WTC11 (cell line): ENCODE measurements at regions not wholly inside any gene's neighbourhood (a gene's known extent, or its start where the extent isn't known, plus 50 kb on each side); places are given as distances from the start of the nearest gene placed in this dataset.

Source experiments
- ATAC-seq: fragments of 200-7000 bp; cut with Tn5 transposase; 2 replicates; pipeline ENCODE4 v1.10.0; 2021; ENCODE audit warnings: mild to moderate bottlenecking, moderate library complexity
- CTCF ChIA-PET: fragments of 300-600 bp; sonication (Branson Sonifier 250); formaldehyde crosslinking; loops from one replicate; lab custom pipeline; 2021; ENCODE audit warnings: antibody characterized with exemption; lab: Charles Lee
- POLR2A ChIA-PET: fragments of 350-600 bp; sonication (Branson Sonifier 250); formaldehyde crosslinking; loops from one replicate; lab custom pipeline; 2021; ENCODE audit warnings: antibody characterized with exemption; lab: Charles Lee
- DNase-seq: peaks from one replicate; pipeline ENCODE4 v3.0.0; 2021; ENCODE audit warnings: low spot score
- H3K27ac Mint-ChIP-seq: 2 replicates; pipeline ENCODE4 v1.8.0; 2021; ENCODE audit warnings: mixed read lengths
- H3K27me3 Mint-ChIP-seq: 2 replicates; pipeline ENCODE4 v1.8.0; 2021; ENCODE audit warnings: low read depth, mild to moderate bottlenecking, moderate library complexity, mixed read lengths
- H3K36me3 Mint-ChIP-seq: 2 replicates; pipeline ENCODE4 v1.8.0; 2021; ENCODE audit warnings: mixed read lengths
- H3K4me1 Mint-ChIP-seq: 2 replicates; pipeline ENCODE4 v1.8.0; 2022; ENCODE audit warnings: mixed read lengths
- H3K4me3 Mint-ChIP-seq: 2 replicates; pipeline ENCODE4 v1.8.0; 2021; ENCODE audit warnings: mild to moderate bottlenecking, moderate library complexity, mixed read lengths
- H3K9me3 Mint-ChIP-seq: 2 replicates; pipeline ENCODE4 v1.8.0; 2021; ENCODE audit warnings: mixed read lengths
- ARID4B ChIP-seq: sonication (generic); formaldehyde crosslinking; IDR thresholded peaks from 2 replicates; pipeline ENCODE4 v1.8.0; 2023; ENCODE audit warnings: missing genetic modification reagents, mild to moderate bottlenecking, borderline replicate concordance
- CDX4 ChIP-seq: fragments of 250-450 bp; sonication (Bioruptor Pico); IDR thresholded peaks from 2 replicates; pipeline ENCODE4 v1.9.0; 2021; ENCODE audit warnings: moderate library complexity, mild to moderate bottlenecking, inconsistent platforms, borderline replicate concordance
- EMX1 ChIP-seq: fragments of 250-450 bp; sonication (Bioruptor Pico); IDR thresholded peaks from 2 replicates; pipeline ENCODE4 v1.8.0; 2021; ENCODE audit warnings: mild to moderate bottlenecking
- ESRRA ChIP-seq: sonication (generic); formaldehyde crosslinking; IDR thresholded peaks from 2 replicates; pipeline ENCODE4 v1.8.1; 2022; ENCODE audit warnings: mild to moderate bottlenecking, missing genetic modification reagents, borderline replicate concordance
- ETV6 ChIP-seq: sonication (generic); formaldehyde crosslinking; IDR thresholded peaks from 2 replicates; pipeline ENCODE4 v1.8.1; 2022; ENCODE audit warnings: mild to moderate bottlenecking, missing genetic modification reagents
- IRF2 ChIP-seq: sonication (generic); formaldehyde crosslinking; IDR thresholded peaks from 2 replicates; pipeline ENCODE4 v1.8.0; 2022; ENCODE audit warnings: low read depth, missing genetic modification reagents, borderline replicate concordance
- JAZF1 ChIP-seq: fragments of 250-450 bp; sonication (Bioruptor Pico); IDR thresholded peaks from 2 replicates; pipeline ENCODE4 v1.9.0; 2021; ENCODE audit warnings: moderate library complexity, mild to moderate bottlenecking, inconsistent platforms
- JUN ChIP-seq: sonication (generic); formaldehyde crosslinking; IDR thresholded peaks from 2 replicates; pipeline ENCODE4 v1.8.0; 2023; ENCODE audit warnings: mild to moderate bottlenecking, missing genetic modification reagents
- KAT7 ChIP-seq: sonication (generic); formaldehyde crosslinking; IDR thresholded peaks from 2 replicates; pipeline ENCODE4 v1.8.1; 2023; ENCODE audit warnings: missing genetic modification reagents, mild to moderate bottlenecking, borderline replicate concordance
- MAX ChIP-seq: sonication (generic); formaldehyde crosslinking; IDR thresholded peaks from 2 replicates; pipeline ENCODE4 v1.8.0; 2022; ENCODE audit warnings: mild to moderate bottlenecking, missing genetic modification reagents
- MYBL2 ChIP-seq: sonication (generic); formaldehyde crosslinking; IDR thresholded peaks from 2 replicates; pipeline ENCODE4 v1.8.1; 2023; ENCODE audit warnings: mild to moderate bottlenecking, moderate library complexity, missing genetic modification reagents
- PRDM15 ChIP-seq: sonication (generic); formaldehyde crosslinking; IDR thresholded peaks from 2 replicates; pipeline ENCODE4 v1.8.0; 2022; ENCODE audit warnings: missing genetic modification reagents
- PRRX2 ChIP-seq: fragments of 250-450 bp; sonication (Bioruptor Pico); IDR thresholded peaks from 2 replicates; pipeline ENCODE4 v1.8.0; 2021; ENCODE audit warnings: mild to moderate bottlenecking
- TCF7 ChIP-seq: sonication (generic); formaldehyde crosslinking; IDR thresholded peaks from 2 replicates; pipeline ENCODE4 v1.8.0; 2022; ENCODE audit warnings: mild to moderate bottlenecking, low read depth, missing genetic modification reagents, moderate library complexity
- USF1 ChIP-seq: sonication (generic); formaldehyde crosslinking; IDR thresholded peaks from 2 replicates; pipeline ENCODE4 v1.8.0; 2022; ENCODE audit warnings: mild to moderate bottlenecking, missing genetic modification reagents
- ZNF121 ChIP-seq: sonication (generic); formaldehyde crosslinking; IDR thresholded peaks from 2 replicates; pipeline ENCODE4 v1.8.0; 2023; ENCODE audit warnings: missing genetic modification reagents
- ZNF219 ChIP-seq: sonication (generic); formaldehyde crosslinking; IDR thresholded peaks from 2 replicates; pipeline ENCODE4 v1.8.0; 2023; ENCODE audit warnings: missing genetic modification reagents, mild to moderate bottlenecking, borderline replicate concordance
- ZNF317 ChIP-seq: sonication (generic); formaldehyde crosslinking; IDR thresholded peaks from 2 replicates; pipeline ENCODE4 v1.8.1; 2023; ENCODE audit warnings: low read depth, mild to moderate bottlenecking, moderate library complexity, missing genetic modification reagents, borderline replicate concordance
- ZNF512 ChIP-seq: sonication (generic); formaldehyde crosslinking; IDR thresholded peaks from 2 replicates; pipeline ENCODE4 v1.8.1; 2022; ENCODE audit warnings: missing genetic modification reagents, borderline replicate concordance

GRCh38 chr12:103138538-103138937, 181.1 kb downstream of the ASCL1 start:
- peaks cover 13% of the 10 kb centered on the region for H3K9me3 Mint-ChIP-seq

GRCh38 chr12:103139876-103140275, 182.4 kb downstream of the ASCL1 start:
- DNase-seq (no peak), ATAC-seq (no peak; the same call in 1 of the 2 replicates)
- no peak overlapping the region for H3K4me3 Mint-ChIP-seq
- H3K4me1 Mint-ChIP-seq, result peaks cover 12% of the 10 kb centered on the region
- no peaks in the 10 kb centered on the region for H3K27me3 Mint-ChIP-seq
- ChIA-PET CTCF (interaction anchor here (0.8 kb wide), 1 partner anchor 493 kb away, joined by 3 read pairs; no protein-coding TSS in a partner anchor), POLR2A (no interaction called here)
- H3K9me3 Mint-ChIP-seq, result 0 out of 2 replicates have a peak, but pooled peaks cover under 1% of the 10 kb centered on the region
- no peak overlapping the region for H3K27ac Mint-ChIP-seq
- TF ChIP-seq IRF2 (CRISPR knock-in tag), result no peak
- no peak for TF ChIP-seq PRRX2 (CRISPR knock-in tag)
- H3K36me3 Mint-ChIP-seq, result no peaks in the 10 kb centered on the region

More at GRCh38 chr12:103138538-103138937, 181.1 kb downstream of the ASCL1 start:
- H3K4me3 Mint-ChIP-seq, result no peak overlapping the region
- DNase-seq (no peak), ATAC-seq (no peak)
- ChIA-PET POLR2A (no interaction called here), CTCF (no interaction called here)
- TF ChIP-seq ZNF121 (CRISPR knock-in tag) (no peak), JAZF1 (CRISPR knock-in tag) (no peak), TCF7 (CRISPR knock-in tag) (no peak), MAX (CRISPR knock-in tag) (no peak), MYBL2 (CRISPR knock-in tag) (no peak), KAT7 (CRISPR knock-in tag) (no peak), PRRX2 (CRISPR knock-in tag) (no peak), ZNF317 (CRISPR knock-in tag) (no peak), PRDM15 (CRISPR knock-in tag) (no peak)
- peaks cover 12% of the 10 kb centered on the region for H3K4me1 Mint-ChIP-seq
- no peaks in the 10 kb centered on the region for H3K27me3 Mint-ChIP-seq
- H3K36me3 Mint-ChIP-seq, result peaks cover 3% of the 10 kb centered on the region; the same call in 1 of the 2 replicates
- H3K27ac Mint-ChIP-seq, result no peak overlapping the region

GRCh38 chr12:103140286-103140685, 182.8 kb downstream of the ASCL1 start:
- Mint-ChIP-seq H3K4me1 (peaks cover 12% of the 10 kb centered on the region), H3K27me3 (no peaks in the 10 kb centered on the region), H3K27ac (peak overlapping the region; percentile 60; the same call in 1 of the 2 replicates), H3K4me3 (no peak overlapping the region), H3K36me3 (no peaks in the 10 kb centered on the region), H3K9me3 (no peaks in the 10 kb centered on the region)
- ChIA-PET POLR2A (no interaction called here), CTCF (interaction anchor here (0.8 kb wide), 1 partner anchor 493 kb away, joined by 3 read pairs; no protein-coding TSS in a partner anchor)
- peak; percentile 71 for ATAC-seq
- DNase-seq, result no peak
- TF ChIP-seq ESRRA, result no peak
- TF ChIP-seq USF1, result no peak
- TF ChIP-seq CDX4 (CRISPR knock-in tag), result no peak
- TF ChIP-seq ZNF512 (CRISPR knock-in tag), result no peak
- no peak for TF ChIP-seq JUN (CRISPR knock-in tag)
- TF ChIP-seq MAX (CRISPR knock-in tag), result no peak
- TF ChIP-seq ARID4B, result no peak
- TF ChIP-seq ZNF219, result no peak
- TF ChIP-seq EMX1 (CRISPR knock-in tag), result no peak
- no peak for TF ChIP-seq ETV6
- no peak for TF ChIP-seq JAZF1 (CRISPR knock-in tag)
